Panc1 (cell line): ENCODE measurements at regions not wholly inside any gene's neighbourhood (a gene's known extent, or its start where the extent isn't known, plus 50 kb on each side); places are given as distances from the start of the nearest gene placed in this dataset.

Source experiments
- POLR2AphosphoS5 ChIP-seq: IDR thresholded peaks from 2 replicates; pipeline ENCODE4 v1.6.1; 2012; ENCODE audit warnings: mild to moderate bottlenecking, low read depth, low read length, moderate library complexity
- SIN3A ChIP-seq: IDR thresholded peaks from 2 replicates; pipeline ENCODE4 v1.6.1; 2012; ENCODE audit warnings: low read depth, mild to moderate bottlenecking, low read length, moderate library complexity, borderline replicate concordance; ENCODE audit not compliant: insufficient read depth
- TCF7L2 ChIP-seq: IDR thresholded peaks from 2 replicates; pipeline ENCODE4 v1.6.1; 2011; ENCODE audit warnings: mild to moderate bottlenecking, low read depth, low read length, inconsistent platforms
- TF ChIP-seq, protein P1 (sequence below): fragments of 450-650 bp; IDR thresholded peaks from 2 replicates; pipeline ENCODE4 v1.5.1; 2017; ENCODE audit warnings: mild to moderate bottlenecking

DNA sequence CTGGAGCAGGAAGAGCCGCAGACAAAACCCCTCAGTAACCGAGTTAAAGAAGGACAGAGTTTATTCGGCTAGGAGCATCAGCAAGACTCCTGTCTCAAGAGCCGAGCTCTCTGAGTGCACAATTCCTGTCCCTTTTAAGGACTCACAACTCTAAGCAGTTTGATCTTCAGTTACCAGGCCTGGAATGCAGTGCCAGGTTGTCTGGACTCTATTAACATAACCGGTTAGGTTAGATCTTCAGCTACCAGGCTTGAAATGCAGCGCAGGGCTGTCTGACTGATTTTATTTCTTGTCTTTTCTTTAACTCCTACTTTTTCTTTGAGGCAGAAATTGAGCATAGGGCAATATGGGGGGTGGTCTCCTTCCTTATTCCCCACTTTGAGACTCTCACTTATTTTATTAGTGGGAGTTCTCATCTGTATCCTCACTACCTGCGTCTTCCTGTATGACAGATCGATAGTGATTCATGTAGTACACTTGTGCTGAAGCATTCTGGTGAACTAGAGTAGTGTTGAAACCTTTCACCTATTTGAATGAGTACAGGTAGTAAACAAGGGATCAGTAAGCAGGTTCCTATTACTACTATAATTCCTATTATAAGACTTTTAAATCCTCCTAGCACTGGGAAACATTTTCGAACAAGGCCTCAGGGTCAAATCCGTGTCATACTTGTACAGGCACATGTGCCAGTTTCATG is 325.0 kb downstream of the CGGBP1 start:
- TF ChIP-seq, protein P1, sequence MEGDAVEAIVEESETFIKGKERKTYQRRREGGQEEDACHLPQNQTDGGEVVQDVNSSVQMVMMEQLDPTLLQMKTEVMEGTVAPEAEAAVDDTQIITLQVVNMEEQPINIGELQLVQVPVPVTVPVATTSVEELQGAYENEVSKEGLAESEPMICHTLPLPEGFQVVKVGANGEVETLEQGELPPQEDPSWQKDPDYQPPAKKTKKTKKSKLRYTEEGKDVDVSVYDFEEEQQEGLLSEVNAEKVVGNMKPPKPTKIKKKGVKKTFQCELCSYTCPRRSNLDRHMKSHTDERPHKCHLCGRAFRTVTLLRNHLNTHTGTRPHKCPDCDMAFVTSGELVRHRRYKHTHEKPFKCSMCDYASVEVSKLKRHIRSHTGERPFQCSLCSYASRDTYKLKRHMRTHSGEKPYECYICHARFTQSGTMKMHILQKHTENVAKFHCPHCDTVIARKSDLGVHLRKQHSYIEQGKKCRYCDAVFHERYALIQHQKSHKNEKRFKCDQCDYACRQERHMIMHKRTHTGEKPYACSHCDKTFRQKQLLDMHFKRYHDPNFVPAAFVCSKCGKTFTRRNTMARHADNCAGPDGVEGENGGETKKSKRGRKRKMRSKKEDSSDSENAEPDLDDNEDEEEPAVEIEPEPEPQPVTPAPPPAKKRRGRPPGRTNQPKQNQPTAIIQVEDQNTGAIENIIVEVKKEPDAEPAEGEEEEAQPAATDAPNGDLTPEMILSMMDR = no peak
- TF ChIP-seq SIN3A = no peak
- TF ChIP-seq POLR2AphosphoS5 = no peak
- no peak for TF ChIP-seq TCF7L2
